ENCODE measurements at regions not wholly inside any gene's neighbourhood (a gene's known extent, or its start where the extent isn't known, plus 50 kb on each side); places are given as distances from the start of the nearest gene placed in this dataset.
"Not testable (repeated sequence)": the region's sequence is repeated elsewhere in the genome, so short reads cannot be mapped to it uniquely, and the experiment has no call there.

GRCh38 chr15:79562899-79563298 is 130.8 kb downstream of the MINAR1 start:
- Mint-ChIP-seq H3K27ac (no peak overlapping the region), H3K4me1 (ENCODE audit: low read depth) (no peaks in the 10 kb centered on the region), H3K27me3 (peaks cover 4% of the 10 kb centered on the region), H3K4me3 (ENCODE audit: low read depth) (no peak overlapping the region), H3K36me3 (ENCODE audit: insufficient read depth) (peaks cover 1% of the 10 kb centered on the region), H3K9me3 (ENCODE audit: low read depth) (peaks cover 3% of the 10 kb centered on the region)
- no peak for TF ChIP-seq CTCF (IDR thresholded peaks at IDR 0.05; ENCODE audit: unreplicated experiment)
- no peak for DNase-seq (ENCODE audit: low spot score, unreplicated experiment)

- TF ChIP-seq CTCF (IDR thresholded peaks at IDR 0.05; ENCODE audit: unreplicated experiment) = no peak
- peaks cover 5% of the 10 kb centered on the region for H3K9me3 Mint-ChIP-seq (ENCODE audit: low read depth)
- peaks cover 12% of the 10 kb centered on the region for H3K27me3 Mint-ChIP-seq
- no peak overlapping the region for H3K4me3 Mint-ChIP-seq (ENCODE audit: low read depth)
- no peak for DNase-seq (ENCODE audit: low spot score, unreplicated experiment)
- peaks cover 4% of the 10 kb centered on the region for H3K4me1 Mint-ChIP-seq (ENCODE audit: low read depth)
- no peak overlapping the region for H3K27ac Mint-ChIP-seq
- no peaks in the 10 kb centered on the region for H3K36me3 Mint-ChIP-seq (ENCODE audit: insufficient read depth)
Observed at GRCh38 chr15:79570004-79570403, 137.9 kb downstream of the MINAR1 start.

- no peak for DNase-seq (ENCODE audit: low spot score, unreplicated experiment)
- Mint-ChIP-seq H3K36me3 (ENCODE audit: insufficient read depth) (no peaks in the 10 kb centered on the region), H3K4me1 (ENCODE audit: low read depth) (peaks cover 4% of the 10 kb centered on the region), H3K9me3 (ENCODE audit: low read depth) (peaks cover 5% of the 10 kb centered on the region), H3K27ac (no peak overlapping the region), H3K27me3 (peaks cover 23% of the 10 kb centered on the region), H3K4me3 (ENCODE audit: low read depth) (no peak overlapping the region)
- TF ChIP-seq CTCF (IDR thresholded peaks at IDR 0.05; ENCODE audit: unreplicated experiment) = no peak
Observed at GRCh38 chr15:79572691-79573404, 140.7 kb downstream of the MINAR1 start.

- not testable (repeated sequence) for DNase-seq (ENCODE audit: low spot score, unreplicated experiment); H3K9me3 Mint-ChIP-seq (ENCODE audit: low read depth); H3K36me3 Mint-ChIP-seq (ENCODE audit: insufficient read depth); H3K27ac Mint-ChIP-seq; H3K4me1 Mint-ChIP-seq (ENCODE audit: low read depth); H3K4me3 Mint-ChIP-seq (ENCODE audit: low read depth)
- H3K27me3 Mint-ChIP-seq = peaks cover 19% of the 10 kb centered on the region
Observed at GRCh38 chr15:79574431-79575273, 142.5 kb downstream of the MINAR1 start.

- no peaks in the 10 kb centered on the region for H3K4me1 Mint-ChIP-seq (ENCODE audit: low read depth)
- H3K36me3 Mint-ChIP-seq (ENCODE audit: insufficient read depth) = no peaks in the 10 kb centered on the region
- TF ChIP-seq CTCF (IDR thresholded peaks at IDR 0.05; ENCODE audit: unreplicated experiment) = no peak
- no peak overlapping the region for H3K27ac Mint-ChIP-seq
- H3K4me3 Mint-ChIP-seq (ENCODE audit: low read depth) = no peak overlapping the region
- H3K9me3 Mint-ChIP-seq (ENCODE audit: low read depth) = no peaks in the 10 kb centered on the region
- no peak for DNase-seq (ENCODE audit: low spot score, unreplicated experiment)
- H3K27me3 Mint-ChIP-seq = peaks cover 26% of the 10 kb centered on the region
Observed at GRCh38 chr15:79582650-79583049, 150.5 kb downstream of the MINAR1 start.

Measured in progenitor cell of endocrine pancreas (in vitro differentiated cells).